AG04450 (cell line): ENCODE measurements at regions not wholly inside any gene's neighbourhood (a gene's known extent, or its start where the extent isn't known, plus 50 kb on each side); places are given as distances from the start of the nearest gene placed in this dataset.

Experiments used
- CTCF ChIA-PET: fragments of 300-600, 350-600 bp; formaldehyde crosslinking; extraction: SDS; loops from one replicate; lab custom pipeline; 2022; ENCODE audit warnings: antibody characterized with exemption, inconsistent platforms; lab: Charles Lee
- POLR2A ChIA-PET: fragments of 350-600 bp; formaldehyde crosslinking; extraction: SDS; loops from one replicate; lab custom pipeline; 2021; ENCODE audit warnings: antibody characterized with exemption, inconsistent platforms; lab: Yijun Ruan, JAX
- DNase-seq: peaks from one replicate; pipeline ENCODE4 v3.0.0-alpha.2; 2011; ENCODE audit warnings: low read depth, low spot score
- H3K27ac ChIP-seq: one replicate; pipeline ENCODE4 v1.5.1; 2012; ENCODE audit warnings: low read depth, low read length, control low read depth
- H3K27me3 ChIP-seq: one replicate; pipeline ENCODE4 v1.6.0; 2012; ENCODE audit warnings: low read length; ENCODE audit not compliant: control insufficient read depth, insufficient read depth
- H3K4me3 ChIP-seq: 2 replicates; pipeline ENCODE4 v1.5.1; 2011; ENCODE audit warnings: mild to moderate bottlenecking, low read depth, low read length, control low read depth
- H3K9me3 ChIP-seq: 2 replicates; pipeline ENCODE4 v1.5.1; 2012; ENCODE audit warnings: low read length; ENCODE audit not compliant: control insufficient read depth, insufficient read depth
- TF ChIP-seq, protein P1 (sequence below): IDR thresholded peaks from 2 replicates; pipeline ENCODE4 v1.5.1; 2011; ENCODE audit warnings: low read depth, low read length, control low read depth, inconsistent platforms

- Histone ChIP-seq H3K4me3 (no peak overlapping the region), H3K27ac (no peak overlapping the region), H3K27me3 (no peaks in the 10 kb centered on the region), H3K9me3 (no peaks in the 10 kb centered on the region)
- TF ChIP-seq, protein P1, sequence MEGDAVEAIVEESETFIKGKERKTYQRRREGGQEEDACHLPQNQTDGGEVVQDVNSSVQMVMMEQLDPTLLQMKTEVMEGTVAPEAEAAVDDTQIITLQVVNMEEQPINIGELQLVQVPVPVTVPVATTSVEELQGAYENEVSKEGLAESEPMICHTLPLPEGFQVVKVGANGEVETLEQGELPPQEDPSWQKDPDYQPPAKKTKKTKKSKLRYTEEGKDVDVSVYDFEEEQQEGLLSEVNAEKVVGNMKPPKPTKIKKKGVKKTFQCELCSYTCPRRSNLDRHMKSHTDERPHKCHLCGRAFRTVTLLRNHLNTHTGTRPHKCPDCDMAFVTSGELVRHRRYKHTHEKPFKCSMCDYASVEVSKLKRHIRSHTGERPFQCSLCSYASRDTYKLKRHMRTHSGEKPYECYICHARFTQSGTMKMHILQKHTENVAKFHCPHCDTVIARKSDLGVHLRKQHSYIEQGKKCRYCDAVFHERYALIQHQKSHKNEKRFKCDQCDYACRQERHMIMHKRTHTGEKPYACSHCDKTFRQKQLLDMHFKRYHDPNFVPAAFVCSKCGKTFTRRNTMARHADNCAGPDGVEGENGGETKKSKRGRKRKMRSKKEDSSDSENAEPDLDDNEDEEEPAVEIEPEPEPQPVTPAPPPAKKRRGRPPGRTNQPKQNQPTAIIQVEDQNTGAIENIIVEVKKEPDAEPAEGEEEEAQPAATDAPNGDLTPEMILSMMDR = no peak
- CTCF ChIA-PET = no interaction called here
- POLR2A ChIA-PET = no interaction called here
- DNase-seq = no peak
These were observed 164.7 kb upstream of the CTTNBP2NL start for GRCh38 chr1:112231331-112231730.

DNA sequence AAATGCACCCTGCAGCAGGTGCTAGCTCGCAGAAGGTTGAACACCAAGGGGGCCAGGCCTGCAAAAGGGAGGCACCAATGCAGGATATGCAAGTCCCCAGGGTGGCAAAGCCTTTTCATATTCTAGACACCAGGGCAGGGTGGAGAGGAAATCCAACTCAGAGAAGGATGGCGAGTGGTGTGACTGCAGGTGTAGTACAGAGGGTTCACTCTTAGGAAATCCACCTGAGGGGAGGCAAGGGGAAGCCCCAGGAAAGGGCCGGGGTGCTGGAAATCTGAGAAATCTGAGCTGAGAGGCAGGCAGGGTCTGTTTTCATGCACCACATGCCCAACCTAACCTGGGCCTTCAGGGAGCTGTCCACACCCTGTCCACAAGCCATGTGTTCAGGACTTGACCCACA is 163.2 kb upstream of the CTTNBP2NL start:
- H3K27me3 ChIP-seq = no peaks in the 10 kb centered on the region
- no peak overlapping the region for H3K4me3 ChIP-seq
- ChIA-PET POLR2A (no interaction called here), CTCF (no interaction called here)
- DNase-seq = no peak
- H3K27ac ChIP-seq = no peak overlapping the region
- H3K9me3 ChIP-seq = no peaks in the 10 kb centered on the region
- TF ChIP-seq, protein P1 = no peak

DNA sequence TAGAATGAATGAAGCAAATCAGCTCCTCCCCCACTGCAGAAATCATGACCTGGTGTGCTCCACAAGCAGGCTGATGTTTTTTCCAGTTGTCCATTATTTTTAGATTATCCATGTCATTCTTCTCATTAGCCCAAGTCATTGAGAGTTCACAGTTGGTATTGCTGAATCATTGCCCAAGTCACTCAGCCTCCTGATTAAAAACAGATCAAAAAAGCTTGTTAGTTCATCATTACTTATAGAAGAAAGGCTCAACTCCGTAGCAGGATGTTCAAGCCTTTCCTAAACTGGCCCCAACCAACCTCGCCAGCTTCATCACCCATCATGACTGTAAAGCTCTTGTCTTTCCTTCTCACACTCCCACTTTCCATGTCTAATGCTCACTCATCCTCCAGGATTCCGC is 161.3 kb upstream of the CTTNBP2NL start:
- Histone ChIP-seq H3K27ac (no peak overlapping the region), H3K27me3 (no peaks in the 10 kb centered on the region), H3K9me3 (no peaks in the 10 kb centered on the region), H3K4me3 (no peak overlapping the region)
- ChIA-PET POLR2A (no interaction called here), CTCF (no interaction called here)
- TF ChIP-seq, protein P1 = no peak
- no peak for DNase-seq

GRCh38 chr1:112237983-112238545 is 157.9 kb upstream of the CTTNBP2NL start:
- Histone ChIP-seq H3K27me3 (peaks cover 2% of the 10 kb centered on the region), H3K9me3 (no peaks in the 10 kb centered on the region), H3K27ac (no peak overlapping the region), H3K4me3 (no peak overlapping the region)
- CTCF ChIA-PET = no interaction called here
- POLR2A ChIA-PET = no interaction called here
- TF ChIP-seq, protein P1 = no peak
- no peak for DNase-seq

- CTCF ChIA-PET = no interaction called here
- H3K27me3 ChIP-seq = peaks cover 2% of the 10 kb centered on the region
These were observed 156.2 kb upstream of the CTTNBP2NL start for GRCh38 chr1:112239683-112240330.

More at GRCh38 chr1:112239683-112240330, 156.2 kb upstream of the CTTNBP2NL start:
- Histone ChIP-seq H3K27ac (no peak overlapping the region), H3K4me3 (no peak overlapping the region), H3K9me3 (no peaks in the 10 kb centered on the region)
- DNase-seq = no peak
- TF ChIP-seq, protein P1 = no peak
- POLR2A ChIA-PET = no interaction called here
